MCF 10A (cell line): ENCODE measurements at regions not wholly inside any gene's neighbourhood (a gene's known extent, or its start where the extent isn't known, plus 50 kb on each side); places are given as distances from the start of the nearest gene placed in this dataset.

Experiments used
- BruUV-seq: library from RNA; stranded (reverse); fragments of 400-500 nt; replicated peaks from 2 replicates; lab custom pipeline; 2021; lab: Mats Ljungman, UMichigan
- CTCF ChIA-PET: fragments of 300-600 bp; sonication (Branson Sonifier 250); formaldehyde crosslinking; extraction: SDS; loops from one replicate; lab custom pipeline; 2021; ENCODE audit warnings: antibody characterized with exemption, inconsistent platforms; lab: Yijun Ruan, JAX
- POLR2A ChIA-PET: fragments of 300-600, 350-650 bp; sonication (Branson Sonifier 250); formaldehyde crosslinking; extraction: SDS; loops from one replicate; lab custom pipeline; 2020; ENCODE audit warnings: antibody characterized with exemption, inconsistent platforms; lab: Yijun Ruan, JAX
- DNase-seq: peaks from one replicate; pipeline ENCODE4 v3.0.0-alpha.2; 2018; ENCODE audit not compliant: unreplicated experiment
- H3K27ac Mint-ChIP-seq: one replicate; pipeline ENCODE4 v1.8.0; 2022; ENCODE audit warnings: mild to moderate bottlenecking, low read depth, mixed read lengths; ENCODE audit not compliant: unreplicated experiment
- H3K27me3 Mint-ChIP-seq: one replicate; pipeline ENCODE4 v1.8.0; 2022; ENCODE audit warnings: mixed read lengths; ENCODE audit not compliant: insufficient read depth, unreplicated experiment
- H3K36me3 Mint-ChIP-seq: one replicate; pipeline ENCODE4 v1.8.0; 2022; ENCODE audit warnings: mild to moderate bottlenecking, moderate library complexity, mixed read lengths; ENCODE audit not compliant: insufficient read depth, unreplicated experiment
- H3K4me1 Mint-ChIP-seq: one replicate; pipeline ENCODE4 v1.8.0; 2022; ENCODE audit warnings: mixed read lengths; ENCODE audit not compliant: insufficient read depth, unreplicated experiment
- H3K4me3 Mint-ChIP-seq: one replicate; pipeline ENCODE4 v1.8.0; 2022; ENCODE audit warnings: mild to moderate bottlenecking, moderate library complexity, mixed read lengths; ENCODE audit not compliant: unreplicated experiment
- H3K9me3 Mint-ChIP-seq: one replicate; pipeline ENCODE4 v1.8.0; 2022; ENCODE audit warnings: mixed read lengths; ENCODE audit not compliant: unreplicated experiment
- intact Hi-C: fragments of 100-400 bp; cut with micrococcal nuclease; formaldehyde crosslinking; loops from 2 replicates; pipeline ENCODE4 v1.14.1; 2022
- TF ChIP-seq, protein P1 (sequence below): fragments of 200-600 bp; IDR thresholded peaks from one replicate; pipeline ENCODE4 v1.8.0; 2022; ENCODE audit warnings: antibody characterized with exemption, mild to moderate bottlenecking; ENCODE audit not compliant: unreplicated experiment

- Mint-ChIP-seq H3K27ac (no peak overlapping the region), H3K27me3 (no peaks in the 10 kb centered on the region), H3K9me3 (no peaks in the 10 kb centered on the region), H3K4me1 (peaks cover 9% of the 10 kb centered on the region), H3K36me3 (no peaks in the 10 kb centered on the region), H3K4me3 (no peak overlapping the region)
- intact Hi-C loops: no loop called here
- TF ChIP-seq, protein P1, sequence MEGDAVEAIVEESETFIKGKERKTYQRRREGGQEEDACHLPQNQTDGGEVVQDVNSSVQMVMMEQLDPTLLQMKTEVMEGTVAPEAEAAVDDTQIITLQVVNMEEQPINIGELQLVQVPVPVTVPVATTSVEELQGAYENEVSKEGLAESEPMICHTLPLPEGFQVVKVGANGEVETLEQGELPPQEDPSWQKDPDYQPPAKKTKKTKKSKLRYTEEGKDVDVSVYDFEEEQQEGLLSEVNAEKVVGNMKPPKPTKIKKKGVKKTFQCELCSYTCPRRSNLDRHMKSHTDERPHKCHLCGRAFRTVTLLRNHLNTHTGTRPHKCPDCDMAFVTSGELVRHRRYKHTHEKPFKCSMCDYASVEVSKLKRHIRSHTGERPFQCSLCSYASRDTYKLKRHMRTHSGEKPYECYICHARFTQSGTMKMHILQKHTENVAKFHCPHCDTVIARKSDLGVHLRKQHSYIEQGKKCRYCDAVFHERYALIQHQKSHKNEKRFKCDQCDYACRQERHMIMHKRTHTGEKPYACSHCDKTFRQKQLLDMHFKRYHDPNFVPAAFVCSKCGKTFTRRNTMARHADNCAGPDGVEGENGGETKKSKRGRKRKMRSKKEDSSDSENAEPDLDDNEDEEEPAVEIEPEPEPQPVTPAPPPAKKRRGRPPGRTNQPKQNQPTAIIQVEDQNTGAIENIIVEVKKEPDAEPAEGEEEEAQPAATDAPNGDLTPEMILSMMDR: no peak
- CTCF ChIA-PET: interaction anchor here (0.6 kb wide), 1 partner anchor 62 kb away, joined by 3 read pairs; no protein-coding TSS in a partner anchor
- no TSS peak for BruUV-seq
- no peak for DNase-seq
- POLR2A ChIA-PET: interaction anchor here (0.6 kb wide), 1 partner anchor 19 kb away, joined by 3 read pairs; no protein-coding TSS in a partner anchor
These were observed 248.9 kb upstream of the RBBP8 start for GRCh38 chr18:22684268-22684667.

DNA sequence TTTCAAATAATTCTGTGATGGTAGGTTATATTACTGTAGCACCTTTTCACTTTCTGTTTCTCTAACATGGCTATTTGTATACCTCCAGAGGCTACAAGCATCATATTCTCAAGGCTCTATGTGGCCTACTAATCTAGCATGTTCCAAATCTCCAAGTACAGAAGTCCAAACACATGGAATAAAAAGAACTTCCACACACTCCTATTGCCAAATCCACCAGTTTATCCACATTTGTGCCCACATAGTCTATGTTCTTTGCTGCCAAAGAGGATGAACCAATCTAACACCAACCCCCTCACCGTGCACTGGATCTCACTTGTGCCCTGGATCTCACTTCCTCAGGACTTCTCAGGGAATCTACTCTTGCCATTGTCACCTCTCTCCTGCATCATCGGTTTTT lies 247.3 kb upstream of the RBBP8 start:
- BruUV-seq: no TSS peak
- Mint-ChIP-seq H3K4me3 (no peak overlapping the region), H3K4me1 (peaks cover 9% of the 10 kb centered on the region), H3K9me3 (no peaks in the 10 kb centered on the region), H3K27ac (no peak overlapping the region), H3K27me3 (no peaks in the 10 kb centered on the region), H3K36me3 (no peaks in the 10 kb centered on the region)
- TF ChIP-seq, protein P1: no peak
- ChIA-PET CTCF (interaction anchor here (0.9 kb wide), 2 partner anchors 18 to 508 kb away, joined by 3 read pairs; no protein-coding TSS in a partner anchor), POLR2A (no interaction called here)
- intact Hi-C loops: no loop called here
- no peak for DNase-seq

DNA sequence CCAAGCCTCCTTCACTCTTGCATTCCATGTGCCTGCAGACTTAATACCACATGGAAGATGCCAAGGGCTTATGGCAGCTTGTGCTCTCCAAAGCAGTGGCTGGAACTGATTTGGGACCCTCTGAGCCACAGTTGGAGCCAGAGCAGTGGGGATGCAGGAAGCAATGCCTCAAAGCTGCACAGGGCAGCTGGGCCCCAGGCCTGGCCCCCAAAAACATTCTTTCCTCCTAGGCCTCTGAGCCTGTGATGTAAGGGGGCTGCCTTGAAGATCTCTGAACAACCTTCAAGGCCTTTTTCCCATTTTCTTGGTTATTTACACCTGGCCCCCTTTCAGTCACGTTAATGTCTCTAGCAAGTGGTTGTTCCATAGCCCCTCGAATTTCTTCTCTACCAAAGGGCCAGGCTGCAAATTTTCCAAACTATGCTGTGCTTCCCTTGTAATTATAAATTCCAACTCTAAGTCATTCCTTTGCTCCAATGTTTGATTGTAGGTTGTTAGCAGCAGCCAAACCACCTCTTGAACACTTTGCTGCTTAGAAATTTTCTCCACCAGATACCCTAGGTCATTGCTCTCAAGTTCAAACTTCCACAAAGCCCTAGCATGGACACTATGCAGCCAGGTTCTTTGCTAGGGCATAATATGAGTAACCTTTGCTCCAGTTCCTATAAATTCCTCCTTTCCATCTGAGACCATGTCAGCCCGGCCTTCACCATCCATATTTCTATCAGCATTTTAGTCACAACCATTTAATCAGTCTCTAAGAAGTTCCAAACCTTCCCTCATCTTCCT lies 245.0 kb upstream of the RBBP8 start:
- POLR2A ChIA-PET: interaction anchor here (0.7 kb wide), 1 partner anchor 437 kb away, joined by 3 read pairs; no protein-coding TSS in a partner anchor
- DNase-seq: no peak
- H3K9me3 Mint-ChIP-seq: no peaks in the 10 kb centered on the region
- H3K4me3 Mint-ChIP-seq: no peak overlapping the region
- H3K27ac Mint-ChIP-seq: no peak overlapping the region
- no peaks in the 10 kb centered on the region for H3K27me3 Mint-ChIP-seq
- peaks cover 4% of the 10 kb centered on the region for H3K4me1 Mint-ChIP-seq
- no peaks in the 10 kb centered on the region for H3K36me3 Mint-ChIP-seq
- intact Hi-C loops: no loop called here
- TF ChIP-seq, protein P1: no peak
- CTCF ChIA-PET: interaction anchor here (0.6 to 0.8 kb wide), 2 partner anchors 15 to 690 kb away, joined by 3 read pairs; no protein-coding TSS in a partner anchor
- no TSS peak for BruUV-seq

DNA sequence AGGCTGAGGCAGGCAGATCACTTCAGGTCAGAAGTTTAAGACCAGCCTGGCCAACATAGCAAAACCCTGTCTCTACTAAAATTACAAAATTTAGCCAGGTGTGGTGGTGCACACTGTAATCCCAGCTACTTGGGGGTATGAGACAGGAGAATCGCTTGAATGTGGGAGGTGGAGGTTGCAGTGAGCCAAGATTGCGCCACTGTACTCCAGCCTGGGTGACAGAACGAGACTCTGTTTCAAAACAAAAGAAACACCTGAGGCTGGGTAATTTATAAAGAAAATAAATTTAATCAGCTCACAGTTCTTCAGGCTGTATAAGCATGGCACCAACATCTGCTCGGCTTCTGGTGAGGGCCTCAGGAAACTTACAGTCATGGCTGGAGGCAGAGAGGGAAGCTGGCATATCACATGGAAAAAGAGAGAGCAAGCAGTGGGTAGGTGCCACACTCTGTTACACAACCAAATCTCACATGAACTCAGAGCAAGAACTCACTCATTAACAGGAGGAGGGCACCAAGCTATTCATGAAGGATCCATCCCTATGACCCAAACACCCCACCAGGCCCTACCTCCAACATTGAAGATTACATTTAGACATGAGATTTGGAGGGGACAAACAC lies 244.1 kb upstream of the RBBP8 start:
- no peaks in the 10 kb centered on the region for H3K9me3 Mint-ChIP-seq
- no peaks in the 10 kb centered on the region for H3K27me3 Mint-ChIP-seq
- ChIA-PET CTCF (interaction anchor here (0.7 to 1.0 kb wide), 3 partner anchors 14 to 110 kb away, joined by 3 read pairs; no protein-coding TSS in a partner anchor), POLR2A (no interaction called here)
- TF ChIP-seq, protein P1: no peak
- H3K4me1 Mint-ChIP-seq: no peaks in the 10 kb centered on the region
- no peak overlapping the region for H3K27ac Mint-ChIP-seq
- no peak overlapping the region for H3K4me3 Mint-ChIP-seq
- BruUV-seq: no TSS peak
- DNase-seq: no peak
- H3K36me3 Mint-ChIP-seq: no peaks in the 10 kb centered on the region
- intact Hi-C loops: no loop called here
